NCI-H2171 treated with DMSO at 0.1 percent for 48 hours (cell line): ENCODE measurements at regions not wholly inside any gene's neighbourhood (a gene's known extent, or its start where the extent isn't known, plus 50 kb on each side); places are given as distances from the start of the nearest gene placed in this dataset.
"Not testable (repeated sequence)": the region's sequence is repeated elsewhere in the genome, so short reads cannot be mapped to it uniquely, and the experiment has no call there.

ENCODE experiments used
- DNase-seq: peaks from one replicate; lab custom pipeline; 2025; lab: John Stamatoyannopoulos, UW

- no peak for DNase-seq
These were observed 51.2 kb upstream of the LBX1 start for GRCh38 chr10:101280511-101280910.

DNA sequence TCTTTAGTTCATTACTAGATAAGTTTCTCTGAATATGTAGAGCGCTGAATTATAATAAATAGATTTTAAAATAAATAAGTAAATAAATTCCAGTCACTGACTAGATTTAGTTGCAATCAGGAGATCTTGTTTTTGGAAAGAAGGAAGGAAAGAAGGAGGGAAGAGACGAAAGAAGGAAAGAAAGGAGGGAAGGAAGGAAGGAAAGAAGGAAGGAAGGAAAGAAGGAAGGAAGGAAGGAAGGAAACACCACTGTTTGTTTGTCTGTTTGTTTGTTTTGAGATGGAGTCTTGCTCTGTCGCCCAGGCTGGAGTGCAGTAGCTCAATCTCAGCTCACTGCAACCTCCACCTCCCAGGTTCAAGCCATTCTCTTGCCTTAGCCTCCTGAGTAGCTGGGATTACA lies 51.7 kb upstream of the LBX1 start:
- DNase-seq: not testable (repeated sequence)

- DNase-seq: no peak
These were observed 53.7 kb upstream of the LBX1 start for GRCh38 chr10:101282947-101283346.

- no peak for DNase-seq
These were observed 54.5 kb upstream of the LBX1 start for GRCh38 chr10:101283762-101284100.

- DNase-seq: peak; percentile 37
These were observed 55.0 kb upstream of the LBX1 start for GRCh38 chr10:101284101-101284743.

GRCh38 chr10:101284744-101285463 lies 55.6 kb upstream of the LBX1 start:
- no peak for DNase-seq

DNA sequence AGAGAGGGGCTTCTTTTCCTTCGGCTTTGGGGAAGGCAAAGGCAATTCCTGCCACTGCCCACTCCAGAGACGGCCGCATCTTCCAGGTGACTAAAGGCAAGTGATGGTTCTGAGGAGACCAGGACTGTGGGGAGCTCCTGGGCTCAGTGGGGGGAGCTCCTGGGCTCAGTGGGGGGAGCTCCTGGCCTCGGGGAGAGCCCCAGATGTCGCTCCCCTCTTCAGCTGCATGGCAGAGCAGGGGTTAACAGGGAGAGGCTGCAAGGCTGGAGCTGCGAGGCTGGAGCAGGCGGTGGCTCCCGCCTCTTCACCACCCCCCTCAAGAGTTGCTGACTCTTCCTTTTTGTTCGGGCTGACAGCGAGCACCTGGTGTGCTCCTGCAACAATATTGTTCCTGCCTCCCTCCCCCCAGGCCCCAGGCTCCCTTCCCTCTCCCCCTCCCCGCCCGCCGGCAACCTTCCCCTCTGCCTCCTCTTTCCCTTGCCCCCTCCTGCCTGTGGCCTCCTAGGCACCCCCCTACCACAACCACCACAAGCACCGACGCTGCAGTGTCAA lies 56.3 kb upstream of the LBX1 start:
- DNase-seq: peak; percentile 67

DNA sequence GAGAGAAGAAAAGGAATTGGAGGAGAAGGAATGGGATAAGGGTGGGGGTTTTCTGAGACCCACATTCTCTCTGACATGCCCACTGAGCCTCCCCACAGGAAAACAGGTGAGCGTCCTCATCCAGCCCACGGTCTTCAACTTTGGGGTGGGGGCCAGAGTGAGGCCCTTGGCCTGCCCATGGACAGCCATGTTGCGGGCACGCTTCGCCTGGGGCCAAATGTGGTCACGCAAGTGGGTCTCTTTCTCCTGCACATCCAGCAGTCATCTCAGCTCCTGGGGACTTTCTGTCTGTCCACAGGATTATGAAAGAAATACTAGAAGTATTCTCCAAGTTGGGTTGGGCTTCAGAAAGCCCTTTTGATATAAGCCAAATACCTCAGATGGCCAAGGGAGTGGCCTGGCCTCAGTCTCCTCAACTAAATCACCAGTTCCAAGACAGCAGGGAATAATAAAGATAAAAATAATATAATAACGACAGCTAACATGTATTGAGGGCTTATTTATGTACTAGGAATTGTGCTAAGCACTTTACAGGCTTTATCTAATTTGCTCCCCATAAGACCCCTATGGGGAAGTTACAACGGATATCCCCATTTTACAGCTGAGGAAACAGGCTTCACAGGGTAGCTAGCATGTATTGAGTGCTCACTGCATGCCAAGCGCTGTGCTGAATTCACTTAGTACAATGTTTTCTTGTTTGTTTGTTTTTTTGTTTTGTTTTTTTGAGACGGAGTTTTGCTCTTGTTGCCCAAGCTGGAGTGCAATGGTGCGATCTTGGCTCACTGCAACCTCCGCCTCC lies 57.2 kb upstream of the LBX1 start:
- no peak for DNase-seq

DNA sequence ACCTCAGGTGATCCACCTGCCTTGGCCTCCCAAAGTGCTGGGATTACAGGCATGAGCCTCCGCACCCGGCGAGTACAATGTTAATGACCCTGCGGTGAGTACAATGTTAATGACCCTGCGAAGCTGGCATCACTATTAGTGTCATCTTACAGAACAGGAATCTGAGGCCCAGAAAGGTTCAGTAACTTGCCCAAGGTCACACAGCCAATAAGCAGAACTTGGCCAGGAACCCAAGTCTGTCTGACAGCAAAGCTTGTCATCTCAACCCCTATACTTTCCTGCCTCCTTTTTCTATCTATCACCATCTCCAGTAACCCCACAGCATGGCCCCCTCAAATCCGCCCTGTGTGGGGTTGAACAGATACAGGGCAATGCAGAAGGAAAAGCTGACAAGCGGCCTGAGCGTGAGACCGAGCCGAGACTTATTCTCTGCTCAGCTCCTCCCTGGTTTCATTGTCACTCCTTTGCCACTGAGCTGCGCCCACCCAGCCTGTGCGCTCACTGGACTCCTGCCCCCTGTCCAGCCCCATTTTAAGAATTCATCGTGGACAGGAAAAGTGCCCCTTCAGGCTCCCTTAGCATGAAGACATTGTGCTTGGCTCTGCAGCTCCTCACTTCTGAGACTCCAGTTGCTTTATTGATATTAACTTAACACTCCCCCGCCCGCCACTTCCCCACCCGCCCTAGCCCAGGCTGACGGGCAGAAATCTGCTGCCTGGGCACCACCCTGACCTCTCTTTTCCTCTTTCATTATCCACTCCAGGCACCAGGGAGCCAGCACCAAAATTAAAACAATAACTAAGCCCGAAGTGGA lies 58.1 kb upstream of the LBX1 start:
- no peak for DNase-seq

DNA sequence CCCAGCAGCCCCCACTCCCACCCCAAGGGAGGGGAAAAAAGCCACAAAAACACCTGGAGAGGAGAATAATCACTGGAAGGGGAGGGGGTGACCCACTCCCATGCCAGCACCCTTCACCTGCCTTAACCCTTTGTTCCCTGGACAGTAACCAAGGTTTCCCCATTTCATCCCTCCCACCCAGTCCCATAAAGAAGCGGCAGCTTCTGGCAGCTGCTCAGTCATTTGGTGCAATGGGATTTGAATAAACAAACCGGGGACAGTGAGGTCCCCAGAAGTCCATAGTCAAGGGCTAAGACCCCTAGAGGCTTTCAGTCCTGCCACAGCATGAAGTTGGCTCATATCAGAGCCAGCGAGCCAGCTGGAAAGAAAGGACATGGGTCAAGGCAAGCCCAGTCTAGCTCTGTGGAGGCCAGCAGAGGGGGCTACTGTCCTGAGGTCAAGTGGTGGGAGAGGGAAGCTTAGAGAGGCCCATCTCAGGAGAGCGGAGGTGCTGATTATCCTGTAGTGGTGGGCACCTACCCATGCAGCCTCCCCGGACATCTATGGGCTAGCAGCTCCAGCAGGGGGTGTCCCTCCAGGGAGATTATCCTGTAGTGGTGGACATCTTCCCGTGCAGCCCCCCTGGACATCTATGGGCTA lies 58.9 kb upstream of the LBX1 start:
- DNase-seq: no peak

DNA sequence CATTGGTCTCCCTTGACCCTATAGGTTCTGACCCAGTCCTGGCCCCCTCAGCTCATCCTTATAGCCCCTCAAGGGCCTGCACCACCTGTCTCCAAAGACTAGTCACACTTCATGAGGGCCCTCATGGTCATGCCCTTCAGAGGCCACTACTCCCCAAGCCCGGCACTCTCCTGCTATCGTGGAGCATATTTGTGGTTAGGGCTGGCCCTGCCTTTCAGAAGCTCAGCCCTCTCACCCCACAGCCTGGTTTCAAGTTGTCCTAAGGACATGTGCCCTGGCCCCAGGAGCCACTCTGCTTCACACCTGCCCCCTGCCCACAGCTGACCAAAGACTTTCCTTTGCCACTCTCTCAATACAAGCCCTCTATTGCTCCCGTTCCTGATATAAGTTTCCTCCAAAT lies 60.3 kb upstream of the LBX1 start:
- DNase-seq: no peak

- DNase-seq: no peak
These were observed 61.2 kb upstream of the LBX1 start for GRCh38 chr10:101290431-101290830.

DNA sequence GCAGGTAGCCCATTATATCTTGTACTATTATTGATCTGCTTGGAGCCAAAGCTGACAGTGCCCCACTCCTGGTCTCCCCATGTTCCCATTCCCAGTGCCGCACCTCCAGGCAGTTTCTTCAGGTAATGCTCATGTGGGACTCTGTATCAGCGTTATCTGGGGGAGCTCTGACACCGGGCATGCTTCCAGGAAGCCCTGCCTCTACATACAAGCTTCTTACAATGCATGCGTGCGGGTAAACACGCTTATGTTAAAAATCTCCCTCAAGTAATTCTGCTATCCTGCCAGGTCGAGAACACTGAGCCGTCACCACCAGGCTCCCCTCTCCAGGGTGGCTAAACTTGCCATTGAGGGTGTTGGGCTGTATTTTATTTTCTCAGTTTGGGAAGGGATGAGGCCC lies 61.6 kb upstream of the LBX1 start:
- DNase-seq: no peak

- DNase-seq: peak; percentile 62
These were observed 62.3 kb upstream of the LBX1 start for GRCh38 chr10:101291331-101292193.

DNA sequence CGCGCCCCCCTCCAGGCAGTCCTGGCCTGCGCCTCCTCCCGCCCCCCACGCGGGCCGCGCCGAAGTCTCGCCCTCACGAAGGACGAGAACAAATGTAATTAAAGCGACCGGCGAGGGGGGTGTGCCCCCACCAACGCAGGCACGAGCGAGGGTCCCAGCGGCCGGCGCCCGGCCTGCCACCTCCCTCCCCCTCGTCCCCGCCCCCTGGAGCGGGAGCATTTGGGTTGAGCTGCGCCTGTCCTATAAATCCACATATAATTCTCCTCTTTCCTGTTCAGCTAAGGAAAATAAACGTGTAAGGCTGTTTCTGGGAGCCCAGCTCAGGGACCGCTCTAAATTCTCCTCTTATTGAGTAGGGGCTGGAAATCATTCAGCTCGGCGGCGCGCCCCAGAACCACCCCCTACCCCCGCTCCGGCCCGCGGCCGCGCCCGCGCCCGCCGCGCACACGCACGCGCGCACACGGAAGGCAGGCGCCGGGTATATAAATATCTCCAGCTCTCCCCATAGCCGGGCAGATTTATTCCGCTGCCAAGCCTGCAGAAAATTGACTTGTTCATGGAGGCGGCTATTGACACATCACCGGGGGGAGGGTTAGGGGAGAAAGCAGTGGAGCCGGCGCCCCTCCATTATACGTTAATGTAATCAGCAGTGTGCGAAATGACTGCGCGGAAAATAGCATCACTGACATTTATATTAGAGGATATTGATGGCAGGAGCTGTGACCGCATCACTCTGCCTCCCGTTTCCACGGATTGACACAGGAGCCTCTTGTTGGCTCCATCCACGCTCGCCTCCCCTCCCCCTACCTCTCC lies 61.6 kb upstream of the BTRC start:
- DNase-seq: peak; percentile 36

- DNase-seq: no peak
These were observed 60.8 kb upstream of the BTRC start for GRCh38 chr10:101293007-101293723.

GRCh38 chr10:101294109-101294508 lies 59.9 kb upstream of the BTRC start:
- DNase-seq: no peak

GRCh38 chr10:101295261-101295660 lies 58.7 kb upstream of the BTRC start:
- DNase-seq: no peak

DNA sequence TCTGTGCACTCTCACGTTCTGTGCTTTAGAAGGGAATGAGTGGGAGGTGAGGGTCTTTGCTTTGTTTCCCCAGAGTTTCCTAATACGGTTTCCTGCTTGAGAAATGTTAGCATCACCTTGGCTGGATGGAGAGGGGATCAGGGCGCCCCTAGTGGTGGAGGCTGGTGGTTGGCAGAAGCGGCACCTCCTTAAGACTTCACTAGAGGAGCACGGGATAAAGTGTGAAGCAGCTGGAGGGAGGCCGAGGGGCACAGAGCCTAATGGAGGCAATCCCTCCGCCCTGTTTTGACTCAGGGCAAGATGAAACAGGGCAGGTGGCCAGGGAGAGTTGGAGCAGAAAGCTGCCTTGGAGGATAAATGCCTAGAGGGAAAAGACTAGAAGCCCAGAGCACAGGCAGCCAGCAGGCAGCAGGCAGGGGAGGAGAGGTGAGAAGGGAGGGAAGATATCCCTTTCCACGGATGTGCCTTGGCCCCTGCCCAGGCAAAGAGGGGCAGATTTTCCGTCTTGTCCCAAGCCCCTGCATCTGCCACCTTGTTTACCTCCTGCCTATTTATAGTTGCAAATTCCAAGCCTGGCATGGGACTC lies 56.0 kb upstream of the BTRC start:
- peak; percentile 68 for DNase-seq
